HL-60 (cell line): ENCODE measurements at regions not wholly inside any gene's neighbourhood (a gene's known extent, or its start where the extent isn't known, plus 50 kb on each side); places are given as distances from the start of the nearest gene placed in this dataset.

Experiments
- CTCF ChIP-seq: IDR thresholded peaks from one replicate; pipeline ENCODE4 v1.5.1; 2011; ENCODE audit warnings: low read length, control low read depth, inconsistent platforms; ENCODE audit not compliant: insufficient read depth
- GABPA ChIP-seq: IDR thresholded peaks from 2 replicates; pipeline ENCODE4 v1.6.1; 2012; ENCODE audit warnings: low read depth
- POLR2AphosphoS5 ChIP-seq: IDR thresholded peaks from 2 replicates; pipeline ENCODE4 v1.6.1; 2012; ENCODE audit warnings: low read depth
- REST ChIP-seq: IDR thresholded peaks from 2 replicates; pipeline ENCODE4 v1.6.1; 2012; ENCODE audit warnings: low read depth; ENCODE audit not compliant: insufficient replicate concordance

DNA sequence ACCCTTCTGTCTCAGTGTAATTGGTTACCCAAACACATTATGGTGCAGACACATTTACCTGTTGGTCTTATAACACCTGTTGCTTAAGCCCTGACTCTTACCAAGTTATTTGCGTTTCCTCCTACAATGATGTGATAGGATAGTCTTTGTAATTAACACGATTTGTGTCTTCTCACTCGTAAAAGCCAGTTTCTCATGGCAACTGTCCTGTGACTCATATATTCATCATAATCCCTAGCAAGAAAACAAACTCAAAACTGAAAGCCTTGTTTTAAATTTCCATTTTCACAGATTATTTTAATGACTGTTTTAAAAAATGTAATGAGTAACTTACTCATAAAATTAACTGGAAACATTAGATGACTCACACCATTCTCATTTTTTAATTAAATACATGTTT is 495.2 kb downstream of the NLGN4X start:
- no peak for TF ChIP-seq CTCF
- no peak for TF ChIP-seq REST
- no peak for TF ChIP-seq POLR2AphosphoS5
- no peak for TF ChIP-seq GABPA
